ENCODE measurements at regions not wholly inside any gene's neighbourhood (a gene's known extent, or its start where the extent isn't known, plus 50 kb on each side); places are given as distances from the start of the nearest gene placed in this dataset.

GRCh38 chr5:125587631-125588030 is 835.6 kb upstream of the GRAMD2B start:
- no peak for DNase-seq

GRCh38 chr5:125592856-125593255 is 830.4 kb upstream of the GRAMD2B start:
- DNase-seq, result no peak

GRCh38 chr5:125595095-125595494 is 828.1 kb upstream of the GRAMD2B start:
- no peak for DNase-seq

- DNase-seq, result no peak
These were observed 827.4 kb upstream of the GRAMD2B start for GRCh38 chr5:125595845-125596244.

GRCh38 chr5:125597338-125597737 is 825.9 kb upstream of the GRAMD2B start:
- DNase-seq, result no peak

GRCh38 chr5:125600559-125600958 is 822.6 kb upstream of the GRAMD2B start:
- DNase-seq, result no peak

GRCh38 chr5:125602184-125602583 is 821.0 kb upstream of the GRAMD2B start:
- DNase-seq, result no peak

GRCh38 chr5:125603321-125603720 is 819.9 kb upstream of the GRAMD2B start:
- no peak for DNase-seq

- no peak for DNase-seq
These were observed 819.1 kb upstream of the GRAMD2B start for GRCh38 chr5:125604104-125604503.

GRCh38 chr5:125607018-125607417 is 816.2 kb upstream of the GRAMD2B start:
- DNase-seq, result no peak

- no peak for DNase-seq
These were observed 814.2 kb upstream of the GRAMD2B start for GRCh38 chr5:125609011-125609410.

- no peak for DNase-seq
These were observed 812.3 kb upstream of the GRAMD2B start for GRCh38 chr5:125610892-125611291.

GRCh38 chr5:125611541-125611940 is 811.7 kb upstream of the GRAMD2B start:
- no peak for DNase-seq

- DNase-seq, result no peak
These were observed 811.0 kb upstream of the GRAMD2B start for GRCh38 chr5:125612181-125612721.

- no peak for DNase-seq
These were observed 810.4 kb upstream of the GRAMD2B start for GRCh38 chr5:125612776-125613175.

- DNase-seq, result no peak
These were observed 793.0 kb upstream of the GRAMD2B start for GRCh38 chr5:125630237-125630636.

- DNase-seq, result no peak
These were observed 789.7 kb upstream of the GRAMD2B start for GRCh38 chr5:125633523-125633922.

- no peak for DNase-seq
These were observed 788.9 kb upstream of the GRAMD2B start for GRCh38 chr5:125634216-125634835.

- DNase-seq, result no peak
These were observed 783.4 kb upstream of the GRAMD2B start for GRCh38 chr5:125639858-125640257.

GRCh38 chr5:125652761-125653160 is 770.4 kb upstream of the GRAMD2B start:
- DNase-seq, result no peak

GRCh38 chr5:125654392-125654791 is 768.8 kb upstream of the GRAMD2B start:
- no peak for DNase-seq

- DNase-seq, result no peak
These were observed 768.1 kb upstream of the GRAMD2B start for GRCh38 chr5:125655156-125655555.

GRCh38 chr5:125657936-125658335 is 765.3 kb upstream of the GRAMD2B start:
- no peak for DNase-seq

- no peak for DNase-seq
These were observed 763.7 kb upstream of the GRAMD2B start for GRCh38 chr5:125659316-125660023.
